ENCODE measurements at regions not wholly inside any gene's neighbourhood (a gene's known extent, or its start where the extent isn't known, plus 50 kb on each side); places are given as distances from the start of the nearest gene placed in this dataset.

GRCh38 chr2:16030206-16031057 is 90.1 kb downstream of the MYCN start:
- no peaks in the 10 kb centered on the region for H3K4me1 ChIP-seq (ENCODE audit: control insufficient read depth, insufficient read depth, low read length)
- no peaks in the 10 kb centered on the region for H3K9me3 ChIP-seq (ENCODE audit: control insufficient read depth, insufficient read depth, low read depth, low read length)
- ChIA-PET CTCF (interaction anchor here (0.5 to 1.1 kb wide), 3 partner anchors 14 to 132 kb away, joined by 3 to 6 read pairs (median 3); no protein-coding TSS in a partner anchor), POLR2A (no interaction called here)
- no peak for TF ChIP-seq HOXD13 (CRISPR knock-in tag; IDR thresholded peaks at IDR 0.05; ENCODE audit: borderline replicate concordance)
- TF ChIP-seq ZNF26 (tag by site-specific recombination; IDR thresholded peaks at IDR 0.05): no peak
- no peak for TF ChIP-seq BCL11B (tag by site-specific recombination; IDR thresholded peaks at IDR 0.05; ENCODE audit: low read depth)
- TF ChIP-seq ZNF391 (tag by site-specific recombination; IDR thresholded peaks at IDR 0.05; ENCODE audit: borderline replicate concordance, low read depth): no peak
- TF ChIP-seq, protein P1, sequence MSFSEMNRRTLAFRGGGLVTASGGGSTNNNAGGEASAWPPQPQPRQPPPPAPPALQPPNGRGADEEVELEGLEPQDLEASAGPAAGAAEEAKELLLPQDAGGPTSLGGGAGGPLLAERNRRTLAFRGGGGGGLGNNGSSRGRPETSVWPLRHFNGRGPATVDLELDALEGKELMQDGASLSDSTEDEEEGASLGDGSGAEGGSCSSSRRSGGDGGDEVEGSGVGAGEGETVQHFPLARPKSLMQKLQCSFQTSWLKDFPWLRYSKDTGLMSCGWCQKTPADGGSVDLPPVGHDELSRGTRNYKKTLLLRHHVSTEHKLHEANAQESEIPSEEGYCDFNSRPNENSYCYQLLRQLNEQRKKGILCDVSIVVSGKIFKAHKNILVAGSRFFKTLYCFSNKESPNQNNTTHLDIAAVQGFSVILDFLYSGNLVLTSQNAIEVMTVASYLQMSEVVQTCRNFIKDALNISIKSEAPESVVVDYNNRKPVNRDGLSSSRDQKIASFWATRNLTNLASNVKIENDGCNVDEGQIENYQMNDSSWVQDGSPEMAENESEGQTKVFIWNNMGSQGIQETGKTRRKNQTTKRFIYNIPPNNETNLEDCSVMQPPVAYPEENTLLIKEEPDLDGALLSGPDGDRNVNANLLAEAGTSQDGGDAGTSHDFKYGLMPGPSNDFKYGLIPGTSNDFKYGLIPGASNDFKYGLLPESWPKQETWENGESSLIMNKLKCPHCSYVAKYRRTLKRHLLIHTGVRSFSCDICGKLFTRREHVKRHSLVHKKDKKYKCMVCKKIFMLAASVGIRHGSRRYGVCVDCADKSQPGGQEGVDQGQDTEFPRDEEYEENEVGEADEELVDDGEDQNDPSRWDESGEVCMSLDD (tag by site-specific recombination; IDR thresholded peaks at IDR 0.05): no peak
- no peak for TF ChIP-seq ZBTB20 (tag by site-specific recombination; IDR thresholded peaks at IDR 0.05)
- no peak for TF ChIP-seq ZNF335 (tag by site-specific recombination; conservative IDR thresholded peaks at IDR 0.05)
- no peak for TF ChIP-seq ZNF37A (tag by site-specific recombination; IDR thresholded peaks at IDR 0.05)
- no peak for TF ChIP-seq ZNF530 (tag by site-specific recombination; IDR thresholded peaks at IDR 0.05; ENCODE audit: low read depth)
- no peak for TF ChIP-seq ZBTB1 (tag by site-specific recombination; IDR thresholded peaks at IDR 0.05)
- TF ChIP-seq, protein P2, sequence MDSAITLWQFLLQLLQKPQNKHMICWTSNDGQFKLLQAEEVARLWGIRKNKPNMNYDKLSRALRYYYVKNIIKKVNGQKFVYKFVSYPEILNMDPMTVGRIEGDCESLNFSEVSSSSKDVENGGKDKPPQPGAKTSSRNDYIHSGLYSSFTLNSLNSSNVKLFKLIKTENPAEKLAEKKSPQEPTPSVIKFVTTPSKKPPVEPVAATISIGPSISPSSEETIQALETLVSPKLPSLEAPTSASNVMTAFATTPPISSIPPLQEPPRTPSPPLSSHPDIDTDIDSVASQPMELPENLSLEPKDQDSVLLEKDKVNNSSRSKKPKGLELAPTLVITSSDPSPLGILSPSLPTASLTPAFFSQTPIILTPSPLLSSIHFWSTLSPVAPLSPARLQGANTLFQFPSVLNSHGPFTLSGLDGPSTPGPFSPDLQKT (IDR thresholded peaks at IDR 0.05; ENCODE audit: borderline replicate concordance, low read depth, low read length): no peak
- no peak for TF ChIP-seq MEIS1 (CRISPR knock-in tag; IDR thresholded peaks at IDR 0.05; ENCODE audit: borderline replicate concordance)
- no peak overlapping the region for H3K4me3 ChIP-seq (ENCODE audit: low read depth, low read length)
- H3K27ac ChIP-seq (ENCODE audit: extremely low read depth, low read depth, low read length): no peak overlapping the region
- no peaks in the 10 kb centered on the region for H3K36me3 ChIP-seq (ENCODE audit: control insufficient read depth in 2 of 2, insufficient read depth in 1 of 2, low read length in 2 of 2)

- H3K36me3 ChIP-seq (ENCODE audit: control insufficient read depth in 2 of 2, insufficient read depth in 1 of 2, low read length in 2 of 2): no peaks in the 10 kb centered on the region
- H3K9me3 ChIP-seq (ENCODE audit: control insufficient read depth, insufficient read depth, low read depth, low read length): no peaks in the 10 kb centered on the region
- no peak overlapping the region for H3K4me3 ChIP-seq (ENCODE audit: low read depth, low read length)
- no peaks in the 10 kb centered on the region for H3K4me1 ChIP-seq (ENCODE audit: control insufficient read depth, insufficient read depth, low read length)
- no peak overlapping the region for H3K27ac ChIP-seq (ENCODE audit: extremely low read depth, low read depth, low read length)
- ChIA-PET CTCF (no interaction called here), POLR2A (no interaction called here)
- TF ChIP-seq, protein P3, sequence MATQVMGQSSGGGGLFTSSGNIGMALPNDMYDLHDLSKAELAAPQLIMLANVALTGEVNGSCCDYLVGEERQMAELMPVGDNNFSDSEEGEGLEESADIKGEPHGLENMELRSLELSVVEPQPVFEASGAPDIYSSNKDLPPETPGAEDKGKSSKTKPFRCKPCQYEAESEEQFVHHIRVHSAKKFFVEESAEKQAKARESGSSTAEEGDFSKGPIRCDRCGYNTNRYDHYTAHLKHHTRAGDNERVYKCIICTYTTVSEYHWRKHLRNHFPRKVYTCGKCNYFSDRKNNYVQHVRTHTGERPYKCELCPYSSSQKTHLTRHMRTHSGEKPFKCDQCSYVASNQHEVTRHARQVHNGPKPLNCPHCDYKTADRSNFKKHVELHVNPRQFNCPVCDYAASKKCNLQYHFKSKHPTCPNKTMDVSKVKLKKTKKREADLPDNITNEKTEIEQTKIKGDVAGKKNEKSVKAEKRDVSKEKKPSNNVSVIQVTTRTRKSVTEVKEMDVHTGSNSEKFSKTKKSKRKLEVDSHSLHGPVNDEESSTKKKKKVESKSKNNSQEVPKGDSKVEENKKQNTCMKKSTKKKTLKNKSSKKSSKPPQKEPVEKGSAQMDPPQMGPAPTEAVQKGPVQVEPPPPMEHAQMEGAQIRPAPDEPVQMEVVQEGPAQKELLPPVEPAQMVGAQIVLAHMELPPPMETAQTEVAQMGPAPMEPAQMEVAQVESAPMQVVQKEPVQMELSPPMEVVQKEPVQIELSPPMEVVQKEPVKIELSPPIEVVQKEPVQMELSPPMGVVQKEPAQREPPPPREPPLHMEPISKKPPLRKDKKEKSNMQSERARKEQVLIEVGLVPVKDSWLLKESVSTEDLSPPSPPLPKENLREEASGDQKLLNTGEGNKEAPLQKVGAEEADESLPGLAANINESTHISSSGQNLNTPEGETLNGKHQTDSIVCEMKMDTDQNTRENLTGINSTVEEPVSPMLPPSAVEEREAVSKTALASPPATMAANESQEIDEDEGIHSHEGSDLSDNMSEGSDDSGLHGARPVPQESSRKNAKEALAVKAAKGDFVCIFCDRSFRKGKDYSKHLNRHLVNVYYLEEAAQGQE (tag by site-specific recombination; IDR thresholded peaks at IDR 0.05): no peak
- TF ChIP-seq, protein P4, sequence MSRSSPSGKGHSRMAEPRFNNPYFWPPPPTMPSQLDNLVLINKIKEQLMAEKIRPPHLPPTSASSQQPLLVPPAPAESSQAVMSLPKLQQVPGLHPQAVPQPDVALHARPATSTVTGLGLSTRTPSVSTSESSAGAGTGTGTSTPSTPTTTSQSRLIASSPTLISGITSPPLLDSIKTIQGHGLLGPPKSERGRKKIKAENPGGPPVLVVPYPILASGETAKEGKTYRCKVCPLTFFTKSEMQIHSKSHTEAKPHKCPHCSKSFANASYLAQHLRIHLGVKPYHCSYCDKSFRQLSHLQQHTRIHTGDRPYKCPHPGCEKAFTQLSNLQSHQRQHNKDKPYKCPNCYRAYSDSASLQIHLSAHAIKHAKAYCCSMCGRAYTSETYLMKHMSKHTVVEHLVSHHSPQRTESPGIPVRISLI (tag by site-specific recombination; IDR thresholded peaks at IDR 0.05): no peak
- TF ChIP-seq, protein P5, sequence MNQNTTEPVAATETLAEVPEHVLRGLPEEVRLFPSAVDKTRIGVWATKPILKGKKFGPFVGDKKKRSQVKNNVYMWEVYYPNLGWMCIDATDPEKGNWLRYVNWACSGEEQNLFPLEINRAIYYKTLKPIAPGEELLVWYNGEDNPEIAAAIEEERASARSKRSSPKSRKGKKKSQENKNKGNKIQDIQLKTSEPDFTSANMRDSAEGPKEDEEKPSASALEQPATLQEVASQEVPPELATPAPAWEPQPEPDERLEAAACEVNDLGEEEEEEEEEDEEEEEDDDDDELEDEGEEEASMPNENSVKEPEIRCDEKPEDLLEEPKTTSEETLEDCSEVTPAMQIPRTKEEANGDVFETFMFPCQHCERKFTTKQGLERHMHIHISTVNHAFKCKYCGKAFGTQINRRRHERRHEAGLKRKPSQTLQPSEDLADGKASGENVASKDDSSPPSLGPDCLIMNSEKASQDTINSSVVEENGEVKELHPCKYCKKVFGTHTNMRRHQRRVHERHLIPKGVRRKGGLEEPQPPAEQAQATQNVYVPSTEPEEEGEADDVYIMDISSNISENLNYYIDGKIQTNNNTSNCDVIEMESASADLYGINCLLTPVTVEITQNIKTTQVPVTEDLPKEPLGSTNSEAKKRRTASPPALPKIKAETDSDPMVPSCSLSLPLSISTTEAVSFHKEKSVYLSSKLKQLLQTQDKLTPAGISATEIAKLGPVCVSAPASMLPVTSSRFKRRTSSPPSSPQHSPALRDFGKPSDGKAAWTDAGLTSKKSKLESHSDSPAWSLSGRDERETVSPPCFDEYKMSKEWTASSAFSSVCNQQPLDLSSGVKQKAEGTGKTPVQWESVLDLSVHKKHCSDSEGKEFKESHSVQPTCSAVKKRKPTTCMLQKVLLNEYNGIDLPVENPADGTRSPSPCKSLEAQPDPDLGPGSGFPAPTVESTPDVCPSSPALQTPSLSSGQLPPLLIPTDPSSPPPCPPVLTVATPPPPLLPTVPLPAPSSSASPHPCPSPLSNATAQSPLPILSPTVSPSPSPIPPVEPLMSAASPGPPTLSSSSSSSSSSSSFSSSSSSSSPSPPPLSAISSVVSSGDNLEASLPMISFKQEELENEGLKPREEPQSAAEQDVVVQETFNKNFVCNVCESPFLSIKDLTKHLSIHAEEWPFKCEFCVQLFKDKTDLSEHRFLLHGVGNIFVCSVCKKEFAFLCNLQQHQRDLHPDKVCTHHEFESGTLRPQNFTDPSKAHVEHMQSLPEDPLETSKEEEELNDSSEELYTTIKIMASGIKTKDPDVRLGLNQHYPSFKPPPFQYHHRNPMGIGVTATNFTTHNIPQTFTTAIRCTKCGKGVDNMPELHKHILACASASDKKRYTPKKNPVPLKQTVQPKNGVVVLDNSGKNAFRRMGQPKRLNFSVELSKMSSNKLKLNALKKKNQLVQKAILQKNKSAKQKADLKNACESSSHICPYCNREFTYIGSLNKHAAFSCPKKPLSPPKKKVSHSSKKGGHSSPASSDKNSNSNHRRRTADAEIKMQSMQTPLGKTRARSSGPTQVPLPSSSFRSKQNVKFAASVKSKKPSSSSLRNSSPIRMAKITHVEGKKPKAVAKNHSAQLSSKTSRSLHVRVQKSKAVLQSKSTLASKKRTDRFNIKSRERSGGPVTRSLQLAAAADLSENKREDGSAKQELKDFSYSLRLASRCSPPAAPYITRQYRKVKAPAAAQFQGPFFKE (tag by site-specific recombination; IDR thresholded peaks at IDR 0.05; ENCODE audit: borderline replicate concordance): no peak
- no peak for TF ChIP-seq IKZF3 (tag by site-specific recombination; IDR thresholded peaks at IDR 0.05)
- no peak for TF ChIP-seq ZNF521 (tag by site-specific recombination; IDR thresholded peaks at IDR 0.05)
Observed at GRCh38 chr2:16028644-16029043, 88.3 kb downstream of the MYCN start.
